NCI-H146 (cell line): ENCODE measurements at regions not wholly inside any gene's neighbourhood (a gene's known extent, or its start where the extent isn't known, plus 50 kb on each side); places are given as distances from the start of the nearest gene placed in this dataset.

ENCODE experiments used
- DNase-seq: peaks from one replicate; lab custom pipeline; 2025; lab: John Stamatoyannopoulos, UW

DNA sequence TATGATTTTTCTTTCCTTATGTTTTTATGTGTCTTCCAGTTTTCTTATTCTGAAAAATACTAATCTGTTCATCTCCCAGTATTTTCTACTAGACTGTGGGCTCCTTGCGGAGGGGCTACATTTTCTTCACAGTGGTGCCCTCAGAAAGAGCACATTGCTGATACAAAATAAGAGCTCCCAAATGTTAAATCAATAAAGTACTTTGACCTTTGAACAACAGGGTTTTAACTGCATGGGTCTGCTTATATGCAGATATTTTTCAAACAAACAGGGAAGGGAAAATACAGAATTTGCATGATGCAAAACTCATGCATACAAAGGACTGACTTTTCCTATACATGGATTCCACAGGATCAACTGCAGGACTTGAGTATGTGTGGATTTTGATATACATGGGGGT lies 79.9 kb upstream of the ACO1 start:
- DNase-seq, result no peak

DNA sequence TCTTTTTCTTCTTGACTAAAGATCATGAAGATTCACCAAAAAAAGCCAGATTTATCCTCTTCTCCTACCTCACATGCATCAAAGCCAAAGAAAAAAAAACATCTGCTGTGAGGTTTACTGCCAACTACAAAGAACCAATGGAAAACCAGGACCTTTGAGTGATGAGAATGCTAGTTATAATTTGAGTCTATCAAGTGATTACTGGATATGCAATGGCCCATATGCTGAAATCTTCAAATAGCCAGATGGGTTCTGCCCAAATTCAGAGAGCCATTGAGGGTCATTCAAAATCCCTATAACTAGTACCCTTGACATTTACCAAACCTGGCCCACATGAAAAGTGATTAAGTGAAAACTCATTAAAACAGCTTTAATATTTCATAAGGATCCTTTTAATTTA lies 78.4 kb upstream of the ACO1 start:
- DNase-seq, result no peak

GRCh38 chr9:32319312-32319929 lies 65.0 kb upstream of the ACO1 start:
- no peak for DNase-seq

GRCh38 chr9:32322622-32323021 lies 61.8 kb upstream of the ACO1 start:
- DNase-seq, result no peak

DNA sequence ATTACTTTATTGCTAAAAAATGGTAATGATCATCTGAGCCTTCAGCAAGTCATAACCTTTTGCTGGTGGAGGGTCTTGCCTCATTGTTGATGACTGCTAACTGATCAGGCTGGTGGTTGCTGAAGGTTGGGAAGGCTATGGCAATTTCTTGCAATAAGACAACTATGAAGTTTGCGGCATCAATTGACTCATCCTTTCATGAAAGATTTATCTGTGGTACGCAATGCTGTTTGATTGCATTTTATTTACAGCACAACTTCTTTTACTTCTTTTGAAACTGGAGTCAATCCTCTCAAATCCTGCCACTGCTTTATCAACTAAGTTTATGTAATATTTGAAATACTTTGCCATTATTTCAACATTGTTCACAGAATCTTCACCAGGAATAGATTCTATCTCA lies 58.3 kb upstream of the ACO1 start:
- DNase-seq, result no peak

- no peak for DNase-seq
These were observed 53.2 kb upstream of the ACO1 start for GRCh38 chr9:32331240-32331639.

DNA sequence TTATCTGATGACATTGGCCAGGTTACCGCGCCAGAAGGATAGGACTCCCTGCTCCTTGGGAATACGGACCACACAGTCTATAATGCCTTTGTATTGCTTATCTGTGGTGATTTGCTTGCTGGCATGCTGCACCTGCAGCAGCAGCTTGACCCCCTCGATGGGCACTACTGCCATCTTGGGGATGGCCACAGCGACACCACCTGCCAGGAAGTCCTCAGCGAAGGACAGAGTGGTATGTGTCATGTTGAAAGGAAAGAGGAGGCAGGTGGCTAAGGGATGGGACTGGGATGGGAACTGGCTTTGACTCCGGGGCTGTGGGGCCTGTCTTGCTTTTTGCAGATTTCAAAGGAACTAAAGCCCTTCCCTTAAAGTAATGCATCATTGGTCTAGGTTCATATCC lies 50.3 kb upstream of the ACO1 start:
- DNase-seq, result peak; percentile 47
